Keratinocyte (primary cell): ENCODE measurements at regions not wholly inside any gene's neighbourhood (a gene's known extent, or its start where the extent isn't known, plus 50 kb on each side); places are given as distances from the start of the nearest gene placed in this dataset.

ENCODE experiments used
- EZH2 ChIP-seq: IDR thresholded peaks from one replicate; pipeline ENCODE4 v1.6.1; 2012; ENCODE audit warnings: inconsistent platforms, mild to moderate bottlenecking, low read length, moderate library complexity
- TF ChIP-seq, protein P1 (sequence below), 3 experiments: IDR thresholded peaks in 1 of 3; conservative IDR thresholded peaks in 1 of 3; optimal IDR thresholded peaks in 1 of 3; 2 replicates in 2 of 3; 3 replicates in 1 of 3; pipeline versions ENCODE3 to v1.5.1; 2011; ENCODE audit warnings: low read length in 3 of 3, mild to moderate bottlenecking in 3 of 3, moderate library complexity in 2 of 3, control low read depth in 1 of 3, inconsistent platforms in 1 of 3; ENCODE audit not compliant: insufficient read depth in 2 of 3; ENCODE audit errors: extremely low read depth in 1 of 3

DNA sequence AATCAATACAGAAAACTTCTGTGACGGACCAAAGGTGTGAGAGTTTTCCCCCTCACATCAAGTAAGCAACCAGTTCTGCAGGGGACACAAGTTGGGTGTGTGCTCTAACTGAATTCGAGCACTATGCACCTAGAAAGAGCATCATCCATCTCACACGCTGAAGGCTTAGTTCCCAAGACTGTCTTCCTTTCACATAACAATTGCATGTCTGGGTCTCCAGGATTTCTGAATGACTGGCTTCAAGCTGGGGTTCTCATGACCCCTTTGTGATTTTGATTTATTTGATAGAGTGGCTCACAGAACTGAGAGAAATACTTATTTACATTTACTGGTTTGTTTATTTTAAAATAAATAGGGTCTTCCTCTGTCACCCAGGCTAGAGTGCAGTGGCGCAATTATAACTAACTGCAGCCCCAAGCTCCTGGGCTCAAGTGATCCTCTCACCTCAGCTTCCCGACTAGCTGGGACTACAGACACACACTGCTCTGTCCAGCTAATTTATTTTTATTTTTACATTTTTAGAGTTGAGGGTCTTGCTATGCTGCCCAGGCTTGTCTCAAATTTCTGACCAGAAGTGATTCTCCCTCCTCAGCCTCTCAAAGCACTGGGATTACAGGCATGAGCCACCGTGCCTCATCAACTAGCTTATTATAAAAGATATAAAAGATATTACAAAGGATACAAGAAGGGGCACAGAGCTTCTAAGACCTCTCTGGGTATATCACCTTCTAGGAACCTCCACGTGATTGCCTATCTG, 316.7 kb upstream of the CDH12 start:
- TF ChIP-seq, protein P1, sequence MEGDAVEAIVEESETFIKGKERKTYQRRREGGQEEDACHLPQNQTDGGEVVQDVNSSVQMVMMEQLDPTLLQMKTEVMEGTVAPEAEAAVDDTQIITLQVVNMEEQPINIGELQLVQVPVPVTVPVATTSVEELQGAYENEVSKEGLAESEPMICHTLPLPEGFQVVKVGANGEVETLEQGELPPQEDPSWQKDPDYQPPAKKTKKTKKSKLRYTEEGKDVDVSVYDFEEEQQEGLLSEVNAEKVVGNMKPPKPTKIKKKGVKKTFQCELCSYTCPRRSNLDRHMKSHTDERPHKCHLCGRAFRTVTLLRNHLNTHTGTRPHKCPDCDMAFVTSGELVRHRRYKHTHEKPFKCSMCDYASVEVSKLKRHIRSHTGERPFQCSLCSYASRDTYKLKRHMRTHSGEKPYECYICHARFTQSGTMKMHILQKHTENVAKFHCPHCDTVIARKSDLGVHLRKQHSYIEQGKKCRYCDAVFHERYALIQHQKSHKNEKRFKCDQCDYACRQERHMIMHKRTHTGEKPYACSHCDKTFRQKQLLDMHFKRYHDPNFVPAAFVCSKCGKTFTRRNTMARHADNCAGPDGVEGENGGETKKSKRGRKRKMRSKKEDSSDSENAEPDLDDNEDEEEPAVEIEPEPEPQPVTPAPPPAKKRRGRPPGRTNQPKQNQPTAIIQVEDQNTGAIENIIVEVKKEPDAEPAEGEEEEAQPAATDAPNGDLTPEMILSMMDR (optimal IDR thresholded peaks at IDR 0.05 in 1 of 3, IDR thresholded peaks at IDR 0.05 in 1 of 3, conservative IDR thresholded peaks at IDR 0.05 in 1 of 3; ENCODE audit: extremely low read depth in 1 of 3, insufficient read depth in 2 of 3, low read length in 3 of 3), result no peak
- no peak for TF ChIP-seq EZH2
